HG03571 (cell line): ENCODE measurements at regions not wholly inside any gene's neighbourhood (a gene's known extent, or its start where the extent isn't known, plus 50 kb on each side); places are given as distances from the start of the nearest gene placed in this dataset.
"Not testable (repeated sequence)": the region's sequence is repeated elsewhere in the genome, so short reads cannot be mapped to it uniquely, and the experiment has no call there.

Experiments
- ATAC-seq: cut with Tn5 transposase; IDR thresholded peaks from one replicate; pipeline ENCODE4 v1.9.1; 2021; ENCODE audit not compliant: unreplicated experiment

DNA sequence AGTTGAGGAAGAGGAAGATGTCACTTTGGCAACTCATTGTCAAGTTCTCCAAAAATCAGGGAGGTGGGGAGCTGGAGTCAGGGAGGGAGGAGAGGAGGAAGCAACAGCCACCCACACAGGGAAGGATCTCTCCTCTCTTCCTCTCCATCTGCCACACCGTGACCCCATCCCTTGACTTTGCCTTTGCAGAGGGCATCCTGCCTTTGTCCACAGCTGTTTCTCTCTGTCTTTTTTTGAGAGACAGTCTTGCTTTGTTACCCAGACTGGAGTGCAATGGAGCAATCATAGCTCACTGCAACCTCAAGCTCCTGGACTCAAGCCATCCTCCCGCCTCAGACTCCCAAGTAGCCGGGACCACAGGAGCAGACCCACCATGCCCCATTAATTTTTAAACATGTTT lies 276.0 kb downstream of the SHOX start:
- ATAC-seq, result no peak

DNA sequence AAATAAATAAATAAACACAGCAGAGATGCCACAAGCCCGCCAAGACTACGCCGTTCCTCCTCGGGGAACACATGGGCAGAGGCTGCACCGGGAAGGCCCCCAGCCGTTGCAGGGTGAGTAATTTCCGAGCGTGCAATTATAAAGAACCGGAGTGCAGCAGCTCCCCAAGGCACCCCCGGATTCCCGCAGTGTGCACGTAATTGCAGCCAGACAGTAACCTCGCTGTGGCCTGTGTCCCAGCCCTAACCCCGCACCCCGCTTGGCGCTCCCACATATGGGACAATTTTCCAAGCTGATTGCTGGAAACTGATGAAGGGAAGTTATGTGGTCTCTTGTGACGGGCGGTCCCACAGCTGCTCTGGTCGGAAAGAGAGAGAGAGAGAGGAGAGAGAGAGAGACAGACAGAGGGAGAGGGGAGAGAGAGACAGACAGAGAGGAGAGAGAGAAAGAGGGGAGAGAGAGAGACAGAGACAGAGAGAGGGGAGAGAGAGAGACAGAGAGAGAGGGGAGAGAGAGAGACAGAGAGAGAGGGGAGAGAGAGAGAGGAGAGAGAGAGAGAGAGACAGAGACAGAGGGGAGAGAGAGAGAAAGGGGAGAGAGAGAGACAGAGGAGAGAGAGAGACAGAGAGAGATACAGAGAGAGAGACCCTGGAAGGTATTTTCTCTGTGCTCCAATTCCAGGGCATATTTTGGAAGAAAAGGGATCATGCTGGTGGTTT lies 275.4 kb downstream of the SHOX start:
- ATAC-seq, result no peak

DNA sequence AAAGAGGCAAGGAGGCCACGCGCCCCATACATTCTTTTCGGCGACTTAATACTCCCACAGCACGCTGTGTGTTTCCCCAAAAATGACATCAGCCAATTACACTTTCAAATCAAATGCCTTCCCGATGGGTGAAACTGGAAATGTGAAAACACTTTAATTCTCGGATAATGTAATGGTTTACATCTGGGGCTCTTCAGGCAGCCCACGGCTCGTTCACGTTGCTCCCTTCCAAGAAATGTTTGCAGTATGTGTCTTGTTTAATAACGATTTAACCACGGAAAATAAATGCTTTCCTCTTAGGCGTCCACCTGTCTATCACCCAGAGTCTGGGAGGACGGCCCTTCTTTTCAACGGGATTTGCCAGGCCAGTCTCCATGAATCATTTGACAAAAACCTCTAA lies 272.5 kb downstream of the SHOX start:
- ATAC-seq, result no peak

DNA sequence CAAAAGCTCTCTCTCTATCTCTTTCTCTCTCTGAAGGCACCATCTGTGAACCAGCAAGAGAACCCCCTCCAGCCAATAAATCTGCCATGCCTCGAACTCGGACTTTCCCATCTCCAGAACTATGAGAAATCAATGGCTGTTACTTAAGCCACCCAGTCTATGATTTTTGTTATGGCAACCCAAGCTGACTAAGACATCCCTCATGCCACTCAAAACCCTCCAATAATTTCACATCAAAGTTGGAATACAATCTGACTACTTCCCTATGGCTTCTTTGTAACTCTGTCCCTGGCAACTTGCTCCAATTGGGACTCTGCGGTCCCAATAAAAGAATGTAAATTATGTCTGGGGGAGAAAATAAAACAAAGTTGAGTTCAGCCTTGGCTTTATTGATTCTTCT lies 265.7 kb downstream of the SHOX start:
- no peak for ATAC-seq

DNA sequence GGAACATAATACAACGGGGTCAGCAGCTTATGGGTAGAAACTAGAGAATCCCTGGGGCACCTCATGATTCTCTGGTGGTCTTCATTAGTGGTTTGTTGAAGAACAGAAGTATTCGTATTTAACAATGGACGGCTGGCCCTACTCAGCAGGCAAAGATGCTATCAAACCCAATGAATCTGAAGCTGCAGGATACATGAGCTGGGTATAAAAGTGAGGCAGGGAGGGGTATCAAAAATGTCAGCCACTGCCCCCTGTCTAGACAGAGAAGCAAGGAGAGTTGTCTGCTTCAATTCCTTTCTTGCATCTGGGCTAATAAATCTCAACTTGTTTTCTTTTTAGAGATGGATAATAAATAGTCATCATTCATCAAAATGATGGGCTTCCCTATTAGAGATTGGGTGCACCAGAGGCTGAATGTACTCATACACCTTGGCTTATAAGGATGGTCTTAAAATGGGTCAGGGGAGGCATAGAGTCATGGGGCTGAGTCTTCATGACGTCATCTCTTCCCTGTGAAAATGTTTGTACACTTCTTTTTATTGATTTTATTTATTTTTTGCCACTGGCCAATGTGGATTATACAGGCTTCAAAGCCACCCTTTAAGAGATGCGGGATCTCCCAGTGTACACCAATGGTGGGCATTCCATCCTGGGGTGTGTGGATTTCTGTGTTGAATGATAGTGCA lies 259.5 kb downstream of the SHOX start:
- no peak for ATAC-seq

DNA sequence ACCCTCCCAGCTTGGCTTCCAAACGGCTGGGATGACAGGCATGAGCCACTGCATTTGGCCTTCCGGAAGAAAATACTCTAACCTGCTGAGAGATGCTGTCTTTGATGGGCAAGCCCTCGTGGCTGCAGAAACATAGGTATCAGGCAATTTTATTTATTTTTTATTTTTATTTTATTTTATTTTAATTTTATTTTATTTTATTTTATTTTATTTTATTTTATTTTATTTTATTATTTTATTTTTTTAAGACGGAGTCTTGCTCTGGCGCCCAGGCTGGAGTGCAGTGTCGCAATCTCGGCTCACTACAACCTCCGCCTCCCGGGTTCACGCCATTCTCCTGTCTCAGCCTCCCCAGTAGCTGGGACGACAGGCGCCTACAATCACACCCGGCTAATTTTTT lies 257.1 kb downstream of the SHOX start:
- ATAC-seq, result not testable (repeated sequence)

DNA sequence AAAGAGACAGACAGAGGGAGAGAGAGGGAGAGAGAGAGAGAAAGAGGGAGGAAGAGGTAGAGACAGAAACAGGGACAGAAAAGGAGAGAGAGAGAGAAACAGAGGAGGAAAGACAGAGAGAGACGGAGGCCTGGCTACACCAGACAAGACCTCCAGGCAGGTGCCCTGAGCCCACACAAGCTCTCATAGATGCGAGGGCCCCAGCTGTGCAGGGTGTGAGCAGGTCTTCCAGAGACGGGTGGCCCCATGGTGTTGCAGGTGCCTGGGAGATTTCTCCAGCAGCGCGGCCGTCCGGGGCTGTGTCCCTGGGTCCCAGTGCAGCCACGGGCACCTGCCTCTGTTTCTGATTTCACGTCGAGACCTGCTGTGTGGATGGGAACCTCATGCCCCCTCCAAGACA lies 253.0 kb downstream of the SHOX start:
- ATAC-seq, result no peak

DNA sequence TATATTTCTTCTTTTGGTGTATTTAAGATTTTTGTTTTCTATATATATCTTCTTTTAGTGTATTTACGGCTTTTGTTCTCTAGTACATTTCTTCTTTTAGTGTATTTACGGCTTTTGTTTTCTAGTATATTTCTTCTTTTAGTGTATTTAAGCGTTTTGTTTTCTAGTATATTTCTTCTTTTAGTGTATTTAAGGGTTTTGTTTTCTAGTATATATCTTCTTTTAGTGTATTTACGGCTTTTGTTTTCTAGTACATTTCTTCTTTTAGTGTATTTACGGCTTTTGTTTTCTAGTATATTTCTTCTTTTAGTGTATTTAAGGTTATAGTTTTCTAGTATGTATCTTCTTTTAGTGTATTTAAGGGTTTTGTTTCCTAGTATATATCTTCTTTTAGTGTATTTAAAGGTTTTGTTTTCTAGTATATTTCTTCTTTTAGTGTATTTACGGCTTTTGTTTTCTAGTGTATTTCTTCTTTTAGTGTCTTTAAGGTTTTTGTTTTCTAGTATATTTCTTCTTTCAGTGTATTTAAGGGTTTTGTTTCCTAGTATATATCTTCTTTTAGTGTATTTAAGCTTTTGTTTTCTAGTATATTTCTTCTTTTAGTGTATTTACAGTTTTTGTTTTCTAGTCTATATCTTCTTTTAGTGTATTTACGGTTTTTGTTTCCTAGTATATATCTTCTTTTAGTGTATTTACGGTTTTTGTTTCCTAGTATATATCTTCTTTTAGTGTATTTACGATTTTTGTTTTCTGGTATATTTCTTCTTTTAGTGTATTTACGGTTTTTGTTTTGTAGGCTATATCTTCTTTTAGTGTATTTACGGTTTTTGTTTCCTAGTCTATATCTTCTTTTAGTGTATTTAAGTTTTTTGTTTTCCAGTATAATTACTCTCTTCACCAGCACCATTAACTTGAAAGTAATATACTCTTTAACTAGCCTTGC lies 249.4 kb downstream of the SHOX start:
- not testable (repeated sequence) for ATAC-seq

DNA sequence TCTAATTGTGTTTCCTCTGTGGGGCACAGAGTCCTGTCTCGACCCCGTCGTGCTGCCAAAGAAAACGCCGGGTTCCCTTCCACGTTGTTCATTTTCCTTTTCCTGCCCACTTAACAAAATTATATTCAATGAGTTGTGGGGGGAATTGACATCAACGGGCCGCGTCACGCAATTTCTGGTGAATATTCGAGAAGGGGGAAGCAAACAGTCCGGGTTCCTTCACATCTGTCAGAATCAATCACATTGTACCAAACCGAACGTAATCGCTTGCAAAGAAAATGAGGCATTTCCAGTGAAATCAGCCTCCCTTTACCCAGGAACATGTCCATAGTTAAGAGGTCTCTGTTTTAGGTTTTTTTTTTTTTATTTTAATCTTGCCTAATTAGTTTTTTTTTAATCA lies 243.5 kb downstream of the SHOX start:
- ATAC-seq, result no peak

DNA sequence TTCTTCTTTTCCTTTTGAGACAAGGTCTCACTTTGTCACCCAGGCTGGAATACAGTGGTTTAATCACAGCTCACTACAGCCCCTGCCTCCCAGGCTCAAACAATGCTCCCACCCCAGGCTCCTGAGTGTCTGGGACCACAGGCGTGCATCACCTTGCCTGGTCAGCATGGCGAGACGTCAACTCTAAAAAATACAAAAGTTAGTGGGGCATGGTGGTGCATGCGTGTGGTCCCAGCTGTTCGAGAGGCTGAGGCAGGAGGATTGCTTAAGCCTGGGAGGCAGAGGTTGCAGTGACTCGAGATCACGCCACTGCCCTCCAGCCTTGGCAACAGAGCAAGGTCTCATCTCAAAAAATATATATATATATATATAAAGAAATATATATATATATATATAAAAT lies 242.4 kb downstream of the SHOX start:
- no peak for ATAC-seq

DNA sequence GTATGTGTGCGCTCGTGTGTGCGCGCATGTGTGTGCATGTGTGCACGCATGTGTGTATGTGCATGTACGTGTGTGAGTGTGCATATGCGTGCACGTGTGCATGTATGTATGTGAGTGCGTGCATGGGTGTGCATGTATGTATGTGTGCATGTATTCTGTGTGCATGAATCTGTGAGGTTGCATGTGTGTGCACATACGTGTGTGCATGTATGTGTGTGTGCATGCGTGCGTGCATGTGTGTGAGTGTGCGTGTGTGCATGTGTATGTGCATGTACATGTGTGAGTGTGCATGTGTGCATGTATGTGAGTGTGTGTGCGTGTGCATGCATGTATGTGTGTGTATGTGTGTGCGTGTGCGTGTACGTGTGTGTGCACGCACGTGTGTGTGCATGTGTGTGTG lies 241.5 kb downstream of the SHOX start:
- ATAC-seq, result no peak

DNA sequence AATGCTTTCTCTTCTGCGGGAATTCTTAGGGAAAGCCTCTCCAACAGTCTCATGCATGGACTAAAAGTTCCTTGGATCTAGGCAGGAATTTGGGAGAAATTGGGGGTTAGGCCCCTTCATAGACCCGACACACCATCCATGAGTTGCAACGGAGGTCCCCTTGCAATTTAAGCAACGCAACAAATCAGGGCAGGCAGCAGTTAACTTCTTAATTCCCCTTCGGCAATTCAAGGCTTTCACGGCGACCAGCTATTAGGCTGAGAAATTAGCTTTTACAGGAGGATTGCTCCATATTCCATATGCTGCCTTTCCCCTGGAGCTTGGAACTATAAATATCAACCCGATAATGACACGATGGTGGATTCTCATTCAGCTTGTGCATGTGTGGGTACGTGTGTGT lies 241.0 kb downstream of the SHOX start:
- ATAC-seq, result no peak

DNA sequence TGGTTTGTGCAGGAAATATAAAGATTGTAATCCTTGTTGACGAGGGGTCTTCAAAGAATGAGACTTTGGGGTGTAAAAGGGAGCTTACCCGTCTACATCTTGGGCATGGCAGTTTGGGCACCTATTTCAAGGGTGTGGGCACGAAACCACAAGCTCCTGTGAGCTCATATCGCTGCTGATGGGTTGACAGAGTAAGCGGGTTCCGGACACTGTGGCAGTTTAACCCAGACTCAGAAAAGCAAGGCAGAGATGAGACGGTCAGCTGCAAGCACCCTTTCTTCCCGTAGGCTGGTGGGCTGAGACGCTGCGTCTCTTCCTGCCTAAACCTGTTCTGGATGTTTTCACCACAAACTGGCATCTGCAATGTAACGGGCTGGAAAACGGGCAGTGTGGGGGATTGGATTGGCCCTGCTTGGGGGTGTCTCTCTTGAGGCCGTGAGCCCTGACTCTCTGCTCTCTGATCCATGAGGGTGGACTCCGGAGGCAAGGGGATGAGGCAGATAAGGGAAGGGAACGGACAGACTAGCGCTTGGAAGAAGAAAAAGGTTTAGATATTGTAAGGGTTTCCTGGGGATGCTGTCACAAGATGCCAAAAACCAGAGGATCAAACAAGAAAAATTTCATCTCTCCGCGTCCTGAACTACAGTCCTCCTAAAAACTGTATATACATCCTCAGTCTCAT lies 237.5 kb downstream of the SHOX start:
- ATAC-seq, result no peak

DNA sequence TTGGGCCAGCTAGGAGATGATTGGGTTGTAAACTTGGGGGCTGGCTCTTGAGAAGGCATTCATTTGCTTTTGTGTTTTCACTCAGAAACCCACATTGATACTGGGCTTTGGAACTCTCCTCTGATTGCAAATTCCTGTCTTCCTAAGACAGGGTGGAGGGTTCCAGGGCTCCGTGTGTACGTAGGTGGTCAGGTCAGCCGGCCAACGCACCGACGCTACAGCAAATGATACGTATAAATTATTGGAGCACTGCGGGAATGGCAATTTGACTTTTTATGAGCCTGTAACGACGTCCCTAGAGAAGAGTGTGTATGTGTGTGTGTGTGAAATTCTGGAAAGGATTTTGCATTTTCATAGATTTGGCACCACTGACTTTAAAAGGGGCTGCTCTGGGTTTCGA lies 236.9 kb downstream of the SHOX start:
- no peak for ATAC-seq

DNA sequence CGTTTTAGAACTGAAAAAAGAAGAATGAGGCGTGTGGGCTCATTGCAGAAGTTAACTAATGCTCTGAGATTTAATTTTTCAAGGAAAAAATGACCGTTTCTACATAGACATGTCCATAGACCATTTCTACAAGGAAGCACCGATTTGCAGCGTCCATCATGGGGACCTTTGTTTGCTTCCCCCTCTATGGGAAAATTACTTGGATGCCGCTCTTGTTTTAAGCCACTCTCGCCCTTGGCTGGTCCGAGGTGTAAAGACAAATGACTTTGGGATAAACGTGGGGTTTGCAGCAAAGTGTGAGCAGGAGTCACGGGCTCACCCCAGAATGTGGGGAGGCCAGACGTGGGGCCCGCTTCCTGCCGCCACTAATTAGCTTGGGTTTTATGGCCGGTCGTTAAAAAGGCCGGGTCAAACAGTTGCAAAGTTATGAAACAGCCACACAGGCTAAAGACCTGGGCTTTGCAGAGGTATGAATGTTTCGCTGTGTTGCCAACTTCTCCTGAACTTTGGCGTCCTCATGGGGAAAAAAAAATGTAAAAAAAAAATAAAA lies 235.9 kb downstream of the SHOX start:
- no peak for ATAC-seq

DNA sequence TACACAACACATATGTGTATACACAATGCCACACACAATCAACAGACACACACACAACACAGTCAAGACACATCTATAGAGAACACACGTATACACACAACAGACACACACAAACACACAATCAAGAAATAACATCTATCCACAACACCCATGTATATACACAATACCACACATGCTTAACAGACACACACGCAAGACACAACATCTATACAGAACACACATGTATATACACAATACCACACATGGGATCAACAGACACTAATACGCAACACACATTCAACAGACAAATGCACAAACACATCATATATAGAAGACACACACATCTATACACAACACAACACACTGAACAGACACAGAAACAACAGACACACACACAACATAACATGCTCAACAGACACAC lies 234.8 kb downstream of the SHOX start:
- ATAC-seq, result no peak

DNA sequence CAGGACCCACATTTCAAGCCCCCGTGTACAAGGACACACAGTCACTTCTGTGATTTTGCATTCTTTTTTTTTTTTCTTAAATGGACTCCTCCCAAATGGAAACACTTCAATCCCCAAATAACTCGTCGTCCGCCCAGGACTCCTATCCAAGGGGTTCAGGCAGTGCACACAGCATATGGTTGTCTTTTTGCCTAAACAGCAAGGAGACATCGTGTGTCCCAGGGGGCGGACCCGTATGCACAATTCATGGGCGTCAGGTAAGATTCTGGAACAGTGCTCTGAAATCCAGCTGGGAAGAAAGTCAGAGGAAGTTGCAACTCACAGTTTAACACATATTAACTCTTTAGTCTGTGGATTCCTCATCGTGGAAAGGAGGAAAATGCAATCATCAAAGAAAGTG lies 231.3 kb downstream of the SHOX start:
- ATAC-seq, result no peak

DNA sequence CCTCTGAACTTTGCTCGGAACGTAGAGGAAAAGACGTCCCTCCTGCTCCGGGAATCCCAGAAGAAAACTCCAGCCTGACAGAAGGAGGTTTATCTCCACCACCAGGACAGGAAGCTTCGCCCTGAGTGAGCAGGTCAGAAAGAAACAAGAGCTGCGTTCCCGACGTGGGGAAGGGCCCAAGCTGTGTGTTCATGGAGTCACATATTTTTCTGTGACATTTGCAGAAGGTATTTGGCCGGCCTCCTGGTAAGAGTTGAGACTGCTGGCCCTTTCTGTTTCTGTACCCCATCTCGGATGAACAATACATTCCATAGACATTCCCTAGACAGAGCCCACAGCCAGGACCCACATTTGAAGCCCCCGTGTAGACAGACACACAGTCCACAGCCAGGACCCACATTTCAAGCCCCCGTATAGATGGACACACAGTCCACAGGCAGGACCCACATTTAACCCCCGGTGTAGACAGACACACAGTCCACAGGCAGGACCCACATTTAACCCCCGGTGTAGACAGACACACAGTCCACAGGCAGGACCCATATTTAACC lies 230.8 kb downstream of the SHOX start:
- no peak for ATAC-seq

DNA sequence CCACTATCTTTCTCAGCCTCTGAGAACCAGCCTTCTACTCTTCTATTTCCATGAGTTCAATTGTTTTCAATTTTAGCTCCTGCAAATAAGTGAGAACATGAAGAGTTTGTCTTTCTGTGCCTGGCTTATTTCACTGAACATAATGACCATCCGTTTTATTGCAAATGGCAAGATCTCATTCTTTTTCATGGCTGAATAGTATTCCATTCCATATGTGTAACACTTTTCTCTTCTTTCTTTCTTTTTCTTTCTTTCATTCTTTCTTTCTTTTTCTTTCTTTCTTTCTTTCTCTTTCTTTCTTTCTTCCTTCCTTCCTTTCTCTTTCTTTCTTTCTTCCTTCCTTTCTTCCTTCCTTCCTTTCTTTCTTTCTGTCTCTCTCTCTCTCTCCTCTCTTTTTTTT lies 228.7 kb downstream of the SHOX start:
- ATAC-seq, result no peak

DNA sequence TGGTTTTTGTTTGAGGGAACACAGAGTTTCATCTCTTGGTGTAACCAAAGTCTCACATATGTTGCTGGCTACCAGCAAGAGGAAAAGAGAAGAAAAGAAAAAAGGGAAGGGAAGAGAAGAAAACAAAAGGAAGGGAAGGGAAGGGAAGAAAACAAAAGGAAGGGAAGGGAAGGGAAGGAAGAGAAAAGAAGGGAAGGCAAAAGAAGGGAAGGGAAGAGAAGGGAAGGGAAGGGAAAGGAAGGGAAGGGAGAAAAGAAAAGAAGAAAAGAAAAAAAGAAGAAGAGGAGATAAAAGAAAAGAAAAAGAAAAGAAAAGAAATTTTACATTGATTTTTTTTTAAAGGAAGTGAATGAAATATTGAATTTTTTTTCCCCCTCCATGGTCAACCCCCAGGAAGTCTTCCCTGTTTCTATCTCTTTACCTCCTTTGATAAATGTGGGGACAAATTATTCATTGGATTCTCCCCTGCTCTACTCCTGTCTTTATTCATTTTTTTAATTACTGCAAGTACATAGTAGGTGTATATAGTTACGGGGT lies 228.0 kb downstream of the SHOX start:
- ATAC-seq, result no peak
